ENCODE measurements at regions not wholly inside any gene's neighbourhood (a gene's known extent, or its start where the extent isn't known, plus 50 kb on each side); places are given as distances from the start of the nearest gene placed in this dataset.
"Not testable (repeated sequence)": the region's sequence is repeated elsewhere in the genome, so short reads cannot be mapped to it uniquely, and the experiment has no call there.

DNA sequence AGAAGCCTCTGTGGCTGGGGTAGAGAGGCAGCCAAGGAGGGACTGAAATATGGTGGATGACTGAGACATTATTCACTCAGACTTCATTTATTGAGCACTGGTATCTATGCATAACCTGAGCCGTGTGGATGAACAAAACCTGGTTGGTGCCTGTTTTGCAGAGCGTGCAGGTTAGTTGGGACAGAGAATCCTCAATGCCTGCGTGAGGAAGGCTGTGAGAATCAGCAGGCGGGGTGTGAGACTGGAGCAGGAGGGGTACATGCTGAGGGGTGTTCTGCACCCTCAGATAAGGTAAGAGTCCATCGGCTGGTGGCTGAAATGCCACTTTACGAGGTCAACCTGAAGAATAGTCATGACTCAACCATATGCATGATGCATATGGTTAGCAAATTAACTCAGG, 271.6 kb downstream of the MED10 start:
- DNase-seq: no peak

DNA sequence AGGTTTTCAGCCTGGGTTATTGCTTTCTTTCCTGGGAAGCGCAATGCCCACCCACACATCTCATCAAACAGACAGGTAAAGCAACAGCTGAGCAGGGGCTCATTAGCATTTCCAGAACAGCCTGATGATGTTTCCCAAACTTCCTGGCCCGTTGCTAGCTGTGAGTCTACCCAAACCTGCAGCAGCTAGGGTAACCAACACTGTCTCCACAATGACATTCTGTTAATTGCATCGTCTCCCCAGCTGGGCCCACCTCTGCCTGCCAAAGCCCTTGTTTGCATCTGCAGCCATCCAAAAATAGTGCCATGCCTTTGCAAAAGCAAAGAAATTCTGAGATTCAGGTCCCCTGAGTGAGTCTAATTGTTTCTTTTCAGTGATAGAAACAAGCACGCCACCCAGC, 273.0 kb downstream of the MED10 start:
- no peak for DNase-seq

DNA sequence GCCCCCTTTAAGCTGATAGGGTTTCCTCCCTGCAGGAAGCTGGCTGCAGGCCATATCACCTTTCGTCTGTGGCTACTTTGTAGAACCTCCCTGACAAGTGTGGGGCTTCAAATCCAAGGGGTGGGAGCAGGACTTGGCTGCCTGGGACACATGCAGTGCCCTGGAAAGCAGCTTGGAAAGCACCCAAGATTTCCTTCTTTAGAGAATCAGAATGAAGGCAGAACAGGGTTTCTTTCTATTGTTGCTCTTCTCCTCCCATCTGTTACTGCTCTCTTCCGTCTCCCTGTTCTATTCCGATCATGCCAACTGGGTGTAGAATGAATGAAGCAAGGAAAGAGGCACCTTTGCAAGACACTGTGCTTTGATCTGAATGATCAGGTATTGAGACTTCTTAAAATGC, 282.2 kb downstream of the MED10 start:
- no peak for DNase-seq

DNA sequence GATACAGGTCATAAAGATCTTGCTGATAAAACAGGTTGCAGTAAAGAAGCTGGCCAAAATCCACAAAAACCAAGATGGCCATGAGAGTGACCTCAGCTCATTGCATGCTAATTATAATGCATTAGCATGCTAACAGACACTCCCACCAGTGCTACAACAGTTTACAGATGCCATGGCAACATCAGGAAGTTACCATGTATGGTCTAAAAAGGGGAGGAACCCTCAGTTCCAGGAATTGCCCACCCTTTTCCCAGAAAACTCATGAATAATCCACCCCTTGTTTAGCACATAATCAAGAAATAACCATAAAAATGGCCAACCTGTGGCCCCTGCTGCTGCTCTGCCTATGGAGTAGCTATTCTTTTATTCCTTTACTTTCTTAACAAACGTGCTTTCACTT, 284.2 kb downstream of the MED10 start:
- DNase-seq: not testable (repeated sequence)

DNA sequence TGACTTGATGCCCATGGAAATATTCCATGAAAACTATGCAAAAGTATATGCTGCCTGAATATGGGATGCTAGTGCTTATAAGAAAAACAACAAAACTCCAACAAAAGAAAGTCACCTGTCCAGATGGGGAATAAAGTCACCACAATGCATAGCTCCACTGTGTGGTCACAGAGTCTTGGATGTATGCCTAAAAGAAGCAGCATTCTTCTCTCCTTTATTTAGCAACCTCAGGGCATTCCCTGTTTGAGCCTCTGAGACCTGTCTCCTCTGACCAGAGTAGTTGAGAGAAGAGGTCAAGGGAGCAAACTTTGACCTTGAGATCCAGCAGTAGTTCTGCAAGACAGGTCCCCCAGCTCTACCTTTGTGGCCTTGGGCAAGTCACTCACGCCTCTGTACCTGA, 287.5 kb downstream of the MED10 start:
- DNase-seq: no peak

DNA sequence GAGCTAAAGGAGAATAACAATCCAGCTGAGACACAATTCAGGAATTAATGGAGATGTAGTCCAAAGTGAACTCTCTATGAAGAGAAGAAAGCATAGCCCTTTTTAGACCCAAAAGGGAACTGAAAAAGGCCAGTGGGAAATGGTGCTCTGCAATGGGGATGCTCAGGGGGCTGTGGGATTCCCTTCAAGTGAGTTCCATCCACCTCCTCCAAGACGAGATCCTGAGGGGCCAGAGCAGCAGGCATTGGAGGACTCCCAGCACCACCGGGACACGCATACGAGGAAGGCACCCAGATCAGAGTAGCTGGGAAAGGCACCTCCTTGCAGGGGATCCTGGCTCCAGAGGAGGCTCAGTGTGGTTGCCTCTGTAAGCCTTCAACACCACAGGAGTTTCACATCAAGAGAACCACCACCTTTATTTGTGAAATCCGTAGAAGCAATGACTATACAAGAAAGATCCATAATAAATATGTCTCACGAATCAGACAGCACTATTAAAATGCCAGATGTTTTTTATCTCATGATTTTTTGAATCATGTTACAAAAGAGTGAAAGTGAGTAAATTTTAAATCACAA, 288.2 kb downstream of the MED10 start:
- DNase-seq: no peak

DNA sequence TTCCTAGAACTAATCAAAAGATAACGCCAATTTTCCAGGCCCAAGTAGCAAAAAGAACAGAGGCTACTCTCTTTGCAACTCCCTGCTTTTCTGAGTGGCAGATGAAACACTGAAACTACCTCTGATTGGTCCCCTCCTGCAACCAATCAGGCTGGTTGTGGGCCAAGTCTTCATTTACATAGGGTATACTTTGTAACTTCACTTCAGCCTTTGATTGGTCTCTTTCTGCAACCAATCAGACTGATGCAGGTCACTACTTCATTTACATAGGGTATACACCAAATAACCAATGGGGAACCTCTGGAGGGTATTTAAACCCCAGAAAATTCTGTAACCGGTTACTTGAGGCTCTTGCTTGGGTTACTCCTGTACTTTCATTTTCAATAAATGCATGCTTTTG, 289.6 kb downstream of the MED10 start:
- no peak for DNase-seq

DNA sequence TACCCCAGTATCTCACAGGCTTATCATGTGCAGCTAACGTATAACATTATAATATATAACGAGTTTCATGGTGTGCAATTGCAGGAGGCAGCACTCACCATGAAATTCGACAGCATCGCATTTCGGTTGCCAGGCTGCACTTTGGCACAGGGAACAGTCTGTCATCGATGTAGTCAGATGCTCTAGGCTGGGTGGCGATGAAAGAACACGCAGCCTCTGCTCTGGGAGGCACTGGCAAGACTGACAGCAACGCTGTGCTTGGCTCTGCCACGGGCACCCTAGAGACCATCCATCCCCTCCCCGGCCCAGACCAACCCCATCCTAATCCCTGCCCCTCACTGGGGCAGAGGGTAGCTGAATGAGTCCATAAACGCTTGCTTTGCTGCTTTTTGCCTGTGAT, 290.8 kb downstream of the MED10 start:
- no peak for DNase-seq

DNA sequence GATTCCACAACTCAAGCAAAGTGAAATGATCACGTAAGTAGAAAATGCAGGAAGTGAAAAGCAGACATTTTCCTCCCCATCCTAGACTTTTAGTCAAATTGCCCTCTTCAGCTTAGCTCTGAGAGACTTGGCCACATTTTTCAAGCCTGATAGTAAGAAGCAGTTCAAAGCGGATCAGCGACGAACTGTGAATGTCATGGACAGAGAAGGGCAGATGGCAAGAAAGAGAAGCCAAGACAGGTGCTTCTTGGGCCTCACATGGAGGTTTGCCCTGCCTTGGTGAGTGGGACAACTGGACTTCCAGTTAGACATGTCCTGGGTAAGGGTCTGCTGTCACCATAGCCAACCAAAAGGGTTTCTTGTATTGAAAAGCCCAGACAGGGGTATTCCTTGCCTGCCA, 291.5 kb downstream of the MED10 start:
- DNase-seq: no peak

DNA sequence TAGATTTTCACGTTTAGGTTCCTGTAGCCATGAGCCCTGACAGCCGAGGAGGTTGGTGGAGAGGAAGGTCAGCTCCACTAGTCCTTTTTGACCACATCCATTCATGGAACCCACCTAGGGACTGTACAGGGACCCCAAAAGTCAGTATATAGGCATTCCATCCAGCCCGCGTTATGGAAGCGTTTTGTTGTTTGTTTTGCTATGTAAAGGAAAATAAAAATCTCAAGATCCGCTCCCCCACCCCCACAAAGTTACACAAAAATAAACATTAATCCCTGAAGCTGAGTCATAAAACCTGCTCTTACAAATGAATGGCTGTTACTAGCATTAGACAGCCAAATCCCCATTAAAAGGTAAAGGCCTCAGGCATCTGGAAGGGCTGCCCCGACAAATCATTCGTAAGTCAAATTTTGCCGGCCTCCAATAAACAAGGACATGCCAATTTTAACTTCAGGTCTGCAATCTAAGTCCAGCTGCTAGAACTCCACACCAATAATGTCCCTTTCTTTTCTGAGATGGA, 292.9 kb downstream of the MED10 start:
- DNase-seq: no peak

DNA sequence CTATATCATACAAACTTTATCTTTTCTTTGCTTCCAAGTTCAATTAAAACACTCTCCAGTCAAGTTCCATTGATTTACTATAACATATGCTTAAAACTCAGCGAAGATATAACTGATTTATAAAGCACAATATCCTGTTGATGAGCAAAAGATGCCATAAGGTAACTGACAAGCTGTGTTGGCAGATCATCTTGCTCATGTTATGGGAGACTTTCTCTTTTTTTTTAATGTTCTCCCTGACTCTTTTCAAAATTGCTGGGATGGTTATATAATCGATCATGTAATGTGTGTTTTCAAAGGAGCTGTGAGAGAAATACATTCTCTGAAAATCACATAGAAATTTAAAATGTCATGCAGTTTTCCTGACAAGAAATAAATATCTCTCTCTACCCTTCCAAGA, 293.5 kb downstream of the MED10 start:
- DNase-seq: no peak

DNA sequence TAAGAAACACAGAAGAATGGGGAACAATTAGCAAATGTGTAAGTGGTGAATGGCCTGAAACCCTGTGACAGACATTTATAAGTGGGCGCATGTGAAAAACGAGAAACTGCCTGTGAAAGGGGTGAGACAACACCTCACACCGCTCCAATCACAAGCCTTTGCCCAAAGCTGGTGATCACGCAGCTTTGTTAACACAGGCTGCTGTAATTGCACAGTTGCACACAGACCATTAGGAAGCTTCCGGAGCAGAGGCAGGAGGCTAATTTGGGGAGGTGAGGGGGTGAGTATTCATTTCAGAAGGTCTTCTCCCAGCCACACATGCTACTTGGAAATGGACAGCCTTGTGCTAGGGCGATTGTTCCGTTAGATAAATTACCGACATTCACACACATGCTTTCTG, 294.0 kb downstream of the MED10 start:
- no peak for DNase-seq

DNA sequence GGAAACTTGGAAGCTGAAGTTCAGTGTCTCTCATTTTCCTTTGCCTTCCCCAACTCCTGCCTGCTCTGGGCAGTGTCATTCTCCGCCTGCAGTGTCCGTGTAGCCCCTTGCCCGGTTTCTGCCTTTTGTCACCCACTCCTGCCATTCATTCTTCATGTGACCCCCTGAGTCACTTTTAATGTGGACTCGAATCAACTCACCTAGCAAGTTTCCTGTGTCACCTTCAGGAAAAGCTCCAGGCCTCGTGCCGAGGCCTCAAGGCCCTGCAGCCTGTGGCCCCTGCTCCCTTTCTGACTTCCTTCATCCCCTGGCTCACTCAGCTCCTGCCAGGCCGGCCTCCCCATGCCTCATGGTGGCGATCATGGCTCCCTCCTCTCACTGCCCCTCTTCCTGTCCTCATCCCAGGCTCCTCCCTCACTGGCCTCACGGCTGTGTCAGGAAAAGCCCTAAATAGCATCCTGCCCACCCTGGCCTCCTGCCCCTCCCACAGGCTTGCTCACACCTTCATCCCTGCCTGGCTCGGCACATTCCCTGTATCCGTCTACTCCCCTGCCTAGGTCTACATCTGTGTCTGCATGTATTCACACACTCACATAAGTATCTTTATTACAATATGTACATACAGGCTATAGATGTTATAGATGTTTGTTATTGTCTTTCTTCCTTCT, 294.9 kb downstream of the MED10 start:
- DNase-seq: no peak

DNA sequence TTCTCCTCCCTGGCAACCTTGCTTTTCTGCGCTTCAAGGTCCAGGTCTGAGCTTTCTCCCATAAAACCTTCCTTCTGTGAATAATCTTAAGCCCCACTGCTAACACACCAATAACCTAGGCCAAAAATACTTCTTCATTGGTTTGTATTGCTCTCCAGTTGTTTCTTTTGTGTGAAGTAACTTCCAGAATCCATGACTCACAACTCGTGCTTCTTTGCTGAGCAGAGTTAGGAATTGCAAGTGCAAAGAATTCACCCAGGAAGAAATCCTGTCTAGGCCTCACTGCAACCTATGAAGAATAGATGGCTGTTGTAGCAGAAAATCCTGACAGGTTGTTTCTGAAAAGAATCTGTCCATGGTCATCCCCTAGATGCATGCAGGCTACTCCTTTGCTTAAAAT, 295.7 kb downstream of the MED10 start:
- no peak for DNase-seq

DNA sequence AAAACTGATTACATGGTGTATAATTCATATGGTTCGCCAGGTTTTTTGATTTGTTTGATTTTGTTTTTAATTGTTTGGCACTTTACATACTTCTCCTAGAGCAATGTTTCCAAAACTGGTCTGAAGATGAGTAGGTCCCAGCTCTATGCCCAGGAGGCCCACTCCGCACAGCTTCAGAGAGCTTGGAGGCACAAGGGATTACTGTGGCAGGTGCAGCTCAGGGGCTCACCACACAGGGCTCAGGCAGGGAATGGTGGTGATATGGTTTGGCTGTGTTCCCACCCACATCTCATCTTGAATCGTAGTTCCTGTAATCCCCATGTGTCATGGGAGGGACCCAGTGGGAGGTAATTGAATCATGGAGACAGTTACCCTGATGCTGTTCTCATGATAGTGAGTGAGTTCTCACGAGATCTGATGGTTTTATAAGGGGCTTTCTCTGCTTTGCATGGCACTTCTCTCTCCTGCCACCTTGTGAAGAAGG, 296.6 kb downstream of the MED10 start:
- DNase-seq: no peak

DNA sequence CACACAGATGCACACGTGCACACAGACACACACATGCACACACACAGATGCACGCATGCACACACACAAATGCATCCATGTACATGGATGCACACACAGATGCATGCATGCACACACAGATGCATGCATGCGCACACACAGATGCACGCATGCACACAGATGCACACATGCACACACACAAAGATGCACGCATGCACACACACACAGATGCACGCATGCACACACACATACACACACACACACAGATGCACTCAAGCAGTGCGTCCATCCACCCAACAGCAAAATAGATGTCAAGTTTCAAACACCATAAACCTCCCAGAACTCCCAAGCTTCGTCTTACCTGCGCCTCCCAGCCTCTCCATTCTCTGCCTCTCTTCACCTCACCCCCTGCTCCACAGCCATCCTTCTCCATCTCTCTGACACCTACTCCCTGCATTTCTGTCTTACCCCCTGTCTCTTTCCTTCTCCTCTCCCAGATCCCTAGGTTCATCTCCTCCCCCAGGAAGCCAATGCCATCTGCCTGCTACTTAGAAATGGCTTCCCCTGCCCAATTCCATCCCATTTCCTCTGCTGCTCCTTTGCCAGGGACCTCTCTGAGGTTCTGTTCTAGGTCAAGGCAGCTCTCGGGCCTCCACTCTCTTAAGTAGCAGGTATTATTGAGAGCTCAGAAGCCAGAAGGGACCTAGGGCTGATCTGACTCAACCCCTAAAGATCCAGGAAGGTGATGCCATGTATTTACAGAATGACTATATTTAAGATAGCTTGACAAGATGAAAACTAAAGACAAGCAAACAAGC, 297.2 kb downstream of the MED10 start:
- DNase-seq: no peak

DNA sequence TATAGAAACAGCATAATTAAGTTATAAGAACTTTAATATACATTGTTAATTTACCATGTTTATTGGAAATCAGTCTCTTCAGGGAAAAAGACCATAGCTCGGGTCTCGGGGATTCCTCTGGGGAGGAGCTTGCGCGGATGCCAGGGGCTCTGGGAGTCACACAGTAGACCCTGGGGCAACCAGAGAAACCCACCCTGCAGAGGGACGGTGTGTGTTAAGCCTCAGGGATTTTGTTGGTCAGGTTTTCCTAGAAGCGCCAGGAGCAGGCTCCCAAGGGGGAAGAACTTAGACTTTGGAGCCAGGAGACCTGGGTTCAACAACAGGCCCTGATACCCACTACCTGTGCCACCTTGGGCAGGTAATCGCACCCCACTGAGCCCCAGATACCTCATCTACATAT, 297.9 kb downstream of the MED10 start:
- DNase-seq: no peak

DNA sequence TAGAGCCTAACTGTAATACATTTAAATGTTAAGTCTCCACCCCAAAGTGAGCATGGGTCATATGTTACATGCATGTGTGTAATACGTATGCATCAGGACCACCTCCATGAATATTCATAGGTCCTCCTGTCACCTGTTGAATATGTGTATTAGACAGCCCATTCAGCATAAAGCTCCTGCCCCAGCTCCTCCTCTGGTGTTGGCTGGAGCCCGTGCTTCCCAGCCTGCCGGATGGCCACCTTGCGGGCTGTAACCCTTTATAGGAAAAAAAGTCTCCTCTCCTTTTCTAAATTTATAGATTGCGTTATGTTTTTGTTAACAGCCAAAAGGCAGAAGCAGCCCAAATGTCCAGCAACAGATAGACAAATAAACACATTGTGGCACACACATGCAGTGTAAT, 299.5 kb downstream of the MED10 start:
- no peak for DNase-seq

DNA sequence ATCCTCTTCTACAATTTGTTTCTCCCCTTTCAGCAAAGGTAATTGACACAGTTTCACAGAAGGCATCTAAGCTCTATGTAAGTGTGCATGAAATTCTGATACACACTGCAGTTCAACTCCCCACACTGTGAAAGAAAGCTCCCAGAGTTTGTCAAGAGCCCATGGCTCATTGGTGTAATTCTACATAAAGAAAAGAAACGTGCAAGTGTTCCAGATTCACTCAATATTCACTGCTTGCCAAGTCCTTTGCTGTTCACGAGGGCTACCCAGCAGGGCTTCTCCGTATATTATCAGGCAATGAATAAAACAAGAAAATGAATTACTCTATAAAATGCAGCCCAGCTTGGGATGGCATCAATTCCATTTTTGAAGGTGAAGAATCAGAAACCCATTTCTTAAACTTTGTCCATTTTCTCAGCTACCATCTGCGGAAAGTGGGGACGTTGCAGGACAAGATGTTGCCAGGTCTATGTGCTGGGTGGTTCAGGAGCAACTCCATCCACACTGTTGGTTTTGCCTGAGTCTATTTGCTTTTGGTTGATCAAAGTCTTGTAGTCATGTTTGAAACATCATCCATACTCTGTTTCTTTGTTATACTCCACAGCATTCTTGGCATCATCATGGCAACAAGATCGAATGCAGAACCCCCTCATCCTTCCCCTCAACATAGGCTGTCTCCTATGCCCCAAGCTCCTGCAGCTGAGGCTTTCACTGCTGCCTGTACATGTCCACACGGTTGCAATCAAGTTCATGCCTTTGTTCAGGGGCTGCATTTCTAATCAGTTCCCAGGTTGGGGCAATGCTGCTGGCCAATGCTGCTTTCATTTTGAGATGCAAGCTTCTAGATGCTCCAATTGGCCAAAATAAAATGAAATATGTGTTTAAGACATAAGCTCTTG, 301.8 kb downstream of the MED10 start:
- no peak for DNase-seq

DNA sequence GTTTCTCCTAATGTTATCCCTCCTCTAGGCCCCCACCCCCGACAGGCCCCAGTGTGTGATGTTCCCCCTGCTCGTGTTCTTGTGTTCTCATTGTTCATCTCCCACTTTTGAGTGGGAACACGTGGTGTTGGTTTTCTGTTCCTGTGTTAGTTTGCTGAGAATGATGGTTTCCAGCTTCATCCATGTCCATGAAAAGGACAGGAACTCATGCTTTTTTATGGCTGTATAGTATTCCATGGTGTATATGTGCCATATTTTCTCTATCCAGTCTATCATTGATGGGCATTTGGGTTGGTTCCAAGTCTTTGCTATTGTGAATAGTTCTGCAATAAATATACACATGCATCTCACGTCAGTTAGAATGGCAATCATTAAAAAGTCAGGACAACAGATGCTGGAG, 305.9 kb downstream of the MED10 start:
- DNase-seq: not testable (repeated sequence)

DNA sequence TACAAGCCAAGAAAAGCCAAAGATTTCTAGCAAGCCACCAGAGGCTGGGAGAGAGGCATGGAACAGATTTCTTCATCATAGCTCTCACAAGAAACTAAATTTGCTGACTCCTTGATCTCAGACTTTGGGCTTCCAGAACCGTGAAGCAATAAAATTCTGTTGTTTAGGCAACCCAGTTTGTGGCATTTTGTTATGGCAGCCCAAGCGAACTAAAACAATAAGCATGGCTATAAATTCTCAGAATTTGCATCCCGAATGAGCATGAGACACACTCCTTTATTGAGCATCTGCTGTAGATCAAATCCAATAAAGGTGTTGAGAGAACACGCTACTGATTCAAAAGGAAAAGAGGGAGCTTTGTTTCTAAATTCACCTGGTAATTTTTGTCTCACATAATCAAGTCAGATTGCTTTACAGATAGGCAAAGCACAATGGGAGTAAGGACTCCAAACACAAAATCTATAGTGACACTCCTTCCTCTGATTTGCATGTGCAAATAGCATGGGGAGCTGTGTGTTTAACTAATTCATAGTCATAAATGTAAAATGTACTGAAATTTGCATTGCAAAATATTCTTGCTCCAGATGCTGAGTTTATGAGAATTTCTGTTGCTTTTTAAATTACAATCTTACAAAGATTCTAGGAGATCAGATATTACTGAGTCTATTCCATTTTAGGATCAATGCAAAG, 308.7 kb downstream of the MED10 start:
- peak; percentile 98 to 100 for DNase-seq

DNA sequence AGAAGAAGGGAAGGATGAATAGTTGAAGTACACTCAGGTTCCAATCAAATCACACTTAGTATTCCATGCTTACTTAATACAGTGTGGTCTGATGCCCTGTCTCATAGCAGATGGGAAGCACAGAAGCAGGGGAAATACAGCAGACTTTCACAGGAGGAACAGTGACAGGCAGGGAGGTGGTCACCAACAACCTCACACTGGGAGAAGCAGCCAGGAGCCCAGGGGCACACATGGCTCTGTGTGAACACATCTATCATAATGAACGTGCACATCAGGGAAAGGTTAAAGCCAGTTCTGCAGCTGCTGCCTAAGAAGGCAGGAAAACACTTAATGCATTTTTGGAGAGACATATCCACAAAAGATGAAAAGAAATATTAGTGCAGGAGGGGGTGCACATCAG, 312.3 kb downstream of the MED10 start:
- DNase-seq: no peak
